ENCODE measurements at regions not wholly inside any gene's neighbourhood (a gene's known extent, or its start where the extent isn't known, plus 50 kb on each side); places are given as distances from the start of the nearest gene placed in this dataset.

GRCh38 chrY:21175505-21175904 is 335.6 kb upstream of the RBMY1B start:
- DNase-seq = no peak

DNA sequence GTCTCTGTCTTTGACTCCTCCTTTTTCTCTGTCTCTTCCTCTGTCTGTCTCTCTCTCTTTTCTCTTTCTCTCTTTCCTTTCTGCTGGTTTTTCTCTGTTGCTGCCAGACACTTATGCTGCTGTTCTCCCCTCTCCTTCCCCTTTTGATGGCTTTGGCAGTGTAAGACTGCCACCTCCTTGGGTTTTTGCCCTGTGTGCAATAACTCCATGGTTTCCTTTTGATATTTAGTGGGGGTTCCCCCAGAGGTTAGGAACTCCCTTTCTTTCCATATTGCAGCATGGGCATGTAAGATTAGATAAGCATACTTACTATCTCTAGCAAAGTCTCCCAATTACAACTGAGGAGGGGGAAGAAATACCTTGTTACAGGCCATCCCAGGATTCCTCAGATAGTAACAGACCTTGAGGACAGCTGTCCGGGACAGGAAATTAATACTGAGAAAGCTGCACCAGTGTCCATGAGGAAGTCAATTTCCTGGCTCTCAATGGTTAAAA is 333.8 kb upstream of the RBMY1B start:
- DNase-seq = no peak

DNA sequence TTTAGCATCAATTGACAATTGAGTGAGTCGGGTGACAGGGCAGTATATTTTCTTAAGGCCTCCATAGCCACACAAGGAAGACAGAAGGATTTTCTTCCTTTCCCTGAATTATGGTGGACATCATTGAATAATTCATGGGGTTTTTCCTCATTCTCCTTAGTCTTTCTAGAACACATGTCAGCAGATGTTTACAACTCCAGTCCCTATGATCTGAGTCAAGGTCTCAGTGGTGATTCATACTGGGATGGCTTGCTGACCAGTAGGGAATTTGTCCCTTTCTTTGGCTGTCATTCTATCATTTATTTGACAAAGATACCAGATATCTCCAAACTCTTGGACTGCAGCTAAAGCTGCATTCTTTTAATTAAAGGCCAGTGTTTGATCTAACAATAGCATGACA is 332.9 kb upstream of the RBMY1B start:
- no peak for DNase-seq

- DNase-seq = peak; percentile 38
Measured at GRCh38 chrY:21180921-21181320, 330.2 kb upstream of the RBMY1B start.

DNA sequence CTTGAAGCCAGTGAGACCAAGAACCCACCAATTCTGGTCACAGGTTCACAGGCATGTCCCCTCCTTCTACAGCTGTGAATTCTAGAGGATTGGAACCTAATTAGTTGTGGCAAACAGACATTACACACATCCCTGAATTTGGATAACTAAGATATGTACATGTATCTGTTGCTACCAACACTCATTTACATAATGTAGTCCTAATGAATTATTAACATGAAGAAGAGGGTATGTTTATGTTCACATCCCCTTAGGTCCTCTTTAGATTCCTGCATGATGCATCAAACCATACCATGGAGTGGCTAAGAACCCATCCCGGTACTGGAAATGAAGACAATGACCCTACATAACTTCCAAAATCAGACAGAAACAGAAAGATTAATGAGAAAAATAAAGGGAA is 326.9 kb upstream of the RBMY1B start:
- no peak for DNase-seq

GRCh38 chrY:21185419-21186105 is 325.6 kb upstream of the RBMY1B start:
- DNase-seq = no peak

DNA sequence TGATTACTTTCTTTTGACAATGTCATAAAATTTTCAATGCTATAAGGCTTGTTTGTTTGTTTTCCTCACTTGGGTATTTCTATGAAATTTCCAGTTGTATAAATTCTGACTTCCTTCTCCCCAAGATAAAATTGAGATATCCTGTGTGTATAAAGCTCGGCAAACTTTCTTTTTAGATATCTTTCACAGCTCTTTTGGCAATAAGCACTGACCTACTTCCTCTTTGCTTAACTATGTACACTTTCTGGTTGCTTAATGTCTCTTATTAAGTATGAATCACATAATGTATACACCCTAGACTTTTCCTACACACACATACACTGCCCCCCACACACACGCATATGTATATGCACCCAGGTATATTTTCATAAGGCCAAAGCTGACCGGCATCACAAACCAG is 318.4 kb upstream of the RBMY1B start:
- no peak for DNase-seq

- DNase-seq = no peak
Measured at GRCh38 chrY:21200246-21200645, 310.9 kb upstream of the RBMY1B start.

DNA sequence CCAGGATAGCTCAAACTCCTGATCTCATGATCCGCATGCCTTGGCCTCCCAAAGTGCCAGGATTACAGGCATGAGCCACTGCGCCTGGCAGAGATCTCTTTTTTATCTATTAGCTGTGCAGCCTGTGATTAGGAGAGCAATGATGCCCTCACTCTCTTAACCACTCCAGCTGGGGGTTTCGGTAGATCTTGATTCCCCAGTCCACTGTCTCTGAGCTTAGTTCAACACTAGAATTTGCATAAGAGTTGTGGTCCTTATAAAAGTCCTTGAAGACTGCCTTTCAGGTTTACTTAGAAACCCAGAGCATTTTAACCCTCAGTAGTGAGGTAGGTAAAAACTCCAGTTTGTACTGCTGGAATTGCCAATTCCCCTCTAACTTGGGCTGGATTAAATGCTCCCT is 283.3 kb upstream of the RBMY1B start:
- DNase-seq = no peak

GRCh38 chrY:21240221-21240620 is 270.9 kb upstream of the RBMY1B start:
- no peak for DNase-seq

DNA sequence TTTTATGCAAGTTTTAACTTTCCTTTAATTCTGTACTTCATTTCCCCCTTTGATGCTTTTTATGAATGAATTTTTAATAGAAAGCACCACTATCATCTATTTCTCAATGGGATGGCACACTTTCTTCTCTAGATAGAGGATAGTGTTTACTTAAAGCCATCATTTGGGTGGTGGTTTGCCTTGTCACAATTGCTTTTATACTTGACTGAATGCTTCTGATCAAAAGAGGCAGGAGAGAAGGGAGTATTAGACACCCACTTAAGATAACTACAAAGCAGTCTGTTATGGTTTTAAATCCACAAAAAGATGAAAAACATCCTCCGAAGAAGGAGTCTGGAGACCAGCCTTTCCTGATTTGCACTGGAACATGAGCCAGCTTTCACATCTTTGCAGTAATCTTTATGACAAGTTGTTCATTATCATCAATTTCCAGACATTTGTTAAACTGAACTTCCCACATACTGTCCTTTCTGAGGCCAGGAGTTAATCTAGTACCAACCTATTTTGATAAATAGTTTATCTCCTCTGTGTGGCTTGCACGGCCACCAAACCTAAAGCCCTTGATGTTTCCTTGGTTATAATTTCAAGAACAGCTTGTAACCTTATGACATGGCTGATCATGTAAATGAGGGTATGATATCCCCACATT is 270.4 kb upstream of the RBMY1B start:
- no peak for DNase-seq

DNA sequence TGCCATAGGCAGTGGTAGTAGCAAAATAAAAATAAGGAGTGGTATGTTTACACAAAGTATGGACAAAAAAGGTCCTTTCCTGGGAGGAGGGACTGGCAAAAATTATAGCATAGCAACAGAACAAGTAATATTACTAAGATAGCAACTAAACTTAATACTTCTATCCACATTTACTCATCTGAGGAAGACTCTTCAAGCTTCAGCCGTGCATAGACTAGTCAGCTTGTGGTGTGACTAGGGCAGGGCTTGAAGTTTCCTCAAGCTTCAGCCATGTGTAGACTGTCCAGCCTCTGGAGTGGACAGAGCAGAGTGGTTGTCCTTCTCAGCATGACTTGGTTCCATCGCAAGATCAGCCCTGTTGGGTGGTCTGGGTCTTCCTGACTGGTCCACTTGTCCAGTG is 268.3 kb upstream of the RBMY1B start:
- DNase-seq = no peak

- no peak for DNase-seq
Measured at GRCh38 chrY:21246780-21247179, 264.4 kb upstream of the RBMY1B start.

DNA sequence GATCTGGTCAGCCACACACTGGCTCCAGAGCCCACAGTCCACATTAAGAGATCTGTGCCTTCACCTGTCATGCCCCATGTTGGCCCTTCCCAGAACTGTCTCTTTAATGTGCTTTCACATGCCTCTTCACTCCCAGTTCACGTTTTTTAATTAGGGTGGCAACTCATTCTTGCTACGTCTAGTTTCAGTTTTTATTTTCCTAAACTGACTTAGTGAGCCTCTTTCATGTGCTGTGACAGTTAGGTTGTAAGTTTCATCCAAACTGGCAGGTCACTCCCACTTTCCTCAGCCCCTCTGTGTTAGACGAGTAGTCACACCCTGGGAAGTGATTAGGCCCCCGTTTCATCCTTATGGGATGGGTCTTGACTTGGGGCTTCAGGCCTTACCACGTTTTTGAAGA is 262.5 kb upstream of the RBMY1B start:
- DNase-seq = no peak

GRCh38 chrY:21253455-21254248 is 257.5 kb upstream of the RBMY1B start:
- no peak for DNase-seq

- no peak for DNase-seq
Measured at GRCh38 chrY:21254476-21254875, 256.7 kb upstream of the RBMY1B start.

DNA sequence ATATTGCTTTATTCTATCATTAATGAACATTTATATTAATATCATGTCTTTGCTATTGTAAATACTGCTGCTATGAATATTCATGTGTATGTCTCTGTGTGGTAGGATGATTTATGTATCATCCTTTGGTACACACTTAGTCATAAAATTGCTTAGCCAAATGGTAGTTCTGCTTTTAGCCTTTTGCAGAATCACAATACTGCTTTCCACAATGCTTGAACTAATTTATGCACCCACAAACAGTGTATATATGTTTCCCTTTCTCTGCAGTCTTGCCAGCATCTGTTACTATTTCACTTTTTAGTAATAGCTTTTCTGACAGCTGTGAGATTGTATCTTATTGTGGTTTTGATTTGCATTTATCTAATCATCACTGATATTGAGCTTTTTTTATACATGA is 254.3 kb upstream of the RBMY1B start:
- DNase-seq = no peak

DNA sequence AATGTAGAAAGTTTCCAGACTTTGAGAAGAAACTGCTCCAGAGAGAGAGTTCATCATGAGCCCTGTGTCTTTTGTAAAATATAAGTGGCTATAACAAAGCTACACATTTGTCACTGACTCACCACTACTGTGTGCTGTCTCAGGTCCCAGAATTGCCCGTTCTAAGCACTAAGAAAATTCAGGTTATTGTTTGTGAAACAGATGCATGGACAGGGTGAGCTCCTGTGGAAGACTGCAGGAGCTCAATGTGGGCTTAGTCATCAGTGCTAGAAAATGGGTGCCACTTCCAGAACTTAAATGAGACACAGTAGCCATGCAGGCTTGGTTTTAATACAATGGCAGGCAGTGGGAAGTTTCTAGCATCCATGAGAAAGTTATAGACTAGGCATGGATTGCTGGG is 251.4 kb upstream of the RBMY1B start:
- no peak for DNase-seq

GRCh38 chrY:21260325-21260724 is 250.8 kb upstream of the RBMY1B start:
- DNase-seq = no peak

DNA sequence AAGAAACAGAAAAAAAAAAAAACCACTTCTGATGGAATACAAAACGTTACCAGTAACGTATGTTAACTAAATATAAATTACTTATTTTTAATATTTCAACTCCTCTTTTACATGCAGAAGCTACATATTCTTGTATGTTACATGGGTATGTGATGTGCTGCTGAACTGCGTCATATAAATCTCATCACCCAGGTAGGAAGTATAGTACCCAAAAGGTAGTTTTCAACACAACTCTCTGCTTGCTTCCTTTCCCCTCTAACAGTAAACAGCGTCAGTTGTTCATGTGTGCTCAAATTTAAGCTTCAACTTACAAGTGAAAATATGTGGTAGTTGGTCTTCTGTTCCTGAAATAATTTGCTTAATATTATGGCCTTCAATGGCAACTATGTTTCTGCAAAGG is 250.0 kb upstream of the RBMY1B start:
- no peak for DNase-seq

GRCh38 chrY:21266751-21267150 is 244.4 kb upstream of the RBMY1B start:
- no peak for DNase-seq

GRCh38 chrY:21267164-21267563 is 244.0 kb upstream of the RBMY1B start:
- DNase-seq = no peak

GRCh38 chrY:21287769-21288168 is 223.4 kb upstream of the RBMY1B start:
- DNase-seq = no peak

DNA sequence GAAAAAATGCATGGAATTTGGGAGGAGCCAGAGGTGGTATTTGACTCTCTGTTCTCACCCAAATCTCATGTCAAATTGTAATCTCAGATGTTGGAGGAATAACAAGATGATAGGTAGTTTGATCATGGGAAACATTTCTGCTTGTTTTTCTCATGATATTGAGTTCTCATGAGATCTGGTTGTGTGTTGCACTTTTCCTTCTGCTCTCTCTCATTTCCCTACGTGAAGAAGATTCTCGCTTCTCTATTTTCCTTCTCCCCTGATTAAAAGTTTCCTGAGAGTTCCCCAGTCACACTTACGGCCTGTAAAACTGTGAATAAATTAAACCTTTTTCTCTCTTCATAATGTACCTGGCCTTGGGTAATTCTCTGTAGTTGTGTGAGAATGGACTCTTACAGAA is 222.2 kb upstream of the RBMY1B start:
- DNase-seq = no peak

Data from activated CD4-positive, alpha-beta T cell treated with anti-CD3 and anti-CD28 coated beads for 1 hour (primary cell).